Naive thymus-derived CD8-positive, alpha-beta T cell (primary cell): ENCODE measurements at regions not wholly inside any gene's neighbourhood (a gene's known extent, or its start where the extent isn't known, plus 50 kb on each side); places are given as distances from the start of the nearest gene placed in this dataset.

Source experiments
- ATAC-seq, 2 donors: fragments of 150-1000 bp; cut with Tn5 transposase in 1 of 2; sonication (Bioruptor Pico), chemical (Tn5 transposase) in 1 of 2; 1 replicate in 1 of 2; 2 replicates in 1 of 2; pipeline ENCODE4 v1.10.0; 2021; ENCODE audit warnings: mild to moderate bottlenecking in 2 of 2, moderate library complexity in 2 of 2
- POLR2A ChIA-PET: fragments of 350-600 bp; sonication (Branson Sonifier 250); formaldehyde crosslinking; loops from one replicate; lab custom pipeline; 2021; ENCODE audit warnings: antibody characterized with exemption; lab: Charles Lee
- DNase-seq, 10 donors: peaks; one replicate each; pipeline versions ENCODE4 v3.0.0 to v3.0.0-alpha.2; 2020 to 2022
- H3K27ac Mint-ChIP-seq, 10 donors: one replicate each; pipeline ENCODE4 v1.8.0; 2020 to 2022; ENCODE audit warnings: mild to moderate bottlenecking in 10 of 10, mixed read lengths in 10 of 10, moderate library complexity in 4 of 10, inconsistent platforms in 1 of 10
- H3K27me3 Mint-ChIP-seq, 5 donors: one replicate each; pipeline ENCODE4 v1.8.0; 2021 to 2022; ENCODE audit warnings: mixed read lengths in 5 of 5
- H3K36me3 Mint-ChIP-seq, 3 donors: one replicate each; pipeline ENCODE4 v1.8.0; 2020 to 2022; ENCODE audit warnings: mixed read lengths in 3 of 3, mild to moderate bottlenecking in 2 of 3, inconsistent platforms in 1 of 3
- H3K4me1 Mint-ChIP-seq, 4 donors: one replicate each; pipeline ENCODE4 v1.8.0; 2021 to 2022; ENCODE audit warnings: mixed read lengths in 4 of 4
- H3K4me3 Mint-ChIP-seq, 10 donors: one replicate each; pipeline ENCODE4 v1.8.0; 2020 to 2022; ENCODE audit warnings: mild to moderate bottlenecking in 10 of 10, mixed read lengths in 10 of 10, moderate library complexity in 6 of 10, inconsistent platforms in 1 of 10
- H3K9me3 Mint-ChIP-seq, 9 donors: one replicate each; pipeline ENCODE4 v1.8.0; 2020 to 2022; ENCODE audit warnings: mixed read lengths in 9 of 9, mild to moderate bottlenecking in 3 of 9, inconsistent platforms in 1 of 9, moderate library complexity in 1 of 9

DNA sequence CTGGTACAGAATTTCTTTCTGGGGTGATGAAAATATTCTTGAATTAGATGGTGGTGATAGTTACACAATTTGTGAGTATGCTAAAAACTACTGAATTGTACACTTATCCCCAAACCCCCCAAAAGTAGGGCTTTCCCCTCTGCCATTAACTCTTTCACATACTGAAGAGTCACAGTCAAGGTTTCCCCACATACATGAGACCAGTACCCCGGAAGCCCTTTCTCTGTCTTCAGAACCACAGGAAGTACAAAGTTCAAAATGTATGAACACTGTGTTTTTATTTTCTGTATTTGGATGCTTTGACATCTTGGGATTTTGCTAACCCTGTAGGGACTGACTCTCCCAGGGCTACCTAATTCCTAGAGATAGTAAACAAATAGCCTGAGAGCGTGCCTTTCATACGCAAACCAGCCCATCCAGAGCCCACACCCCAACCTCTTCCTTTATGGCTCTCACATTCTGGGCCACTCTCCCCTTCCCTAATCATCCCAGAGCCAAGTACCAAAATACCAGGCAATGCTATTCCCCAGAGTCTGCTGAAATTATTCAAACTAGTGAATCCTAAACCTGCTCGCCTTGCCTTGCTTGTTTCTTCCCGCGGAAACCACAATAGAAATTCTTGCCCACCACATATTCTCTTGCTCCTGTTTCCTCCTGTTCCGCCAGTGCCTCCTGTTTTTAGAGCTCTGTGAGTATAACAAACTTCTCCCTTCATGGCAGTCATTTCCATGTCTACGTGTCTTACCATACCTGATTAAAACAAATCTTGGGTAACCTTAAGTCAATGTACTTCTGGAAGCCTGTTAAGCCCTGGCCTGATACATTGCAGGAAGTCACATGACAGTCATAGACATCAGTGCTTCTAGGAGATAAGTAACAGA lies 524.8 kb downstream of the FUT8 start:
- ATAC-seq = peak; percentile 72 to 82
- POLR2A ChIA-PET = interaction anchor here (0.6 to 1.5 kb wide), 4 partner anchors 9 to 91 kb away, joined by 3 to 4 read pairs (median 3); no protein-coding TSS in a partner anchor
- no peaks in the 10 kb centered on the region for H3K27me3 Mint-ChIP-seq
- peak in 3 of 10 donors; percentile 3 to 25 (median 21) for DNase-seq
- H3K4me1 Mint-ChIP-seq = peaks cover 29 to 53% (median 50%) of the 10 kb centered on the region in 4 donors
- H3K4me3 Mint-ChIP-seq = peak overlapping the region; percentile 34 to 83 (median 76)
- H3K36me3 Mint-ChIP-seq = peaks cover 0 to 4% (median 0%) of the 10 kb centered on the region in 3 donors
- peak overlapping the region; percentile 57 to 97 (median 82) for H3K27ac Mint-ChIP-seq
- peaks cover 0 to 10% (median 0%) of the 10 kb centered on the region in 9 donors for H3K9me3 Mint-ChIP-seq

DNA sequence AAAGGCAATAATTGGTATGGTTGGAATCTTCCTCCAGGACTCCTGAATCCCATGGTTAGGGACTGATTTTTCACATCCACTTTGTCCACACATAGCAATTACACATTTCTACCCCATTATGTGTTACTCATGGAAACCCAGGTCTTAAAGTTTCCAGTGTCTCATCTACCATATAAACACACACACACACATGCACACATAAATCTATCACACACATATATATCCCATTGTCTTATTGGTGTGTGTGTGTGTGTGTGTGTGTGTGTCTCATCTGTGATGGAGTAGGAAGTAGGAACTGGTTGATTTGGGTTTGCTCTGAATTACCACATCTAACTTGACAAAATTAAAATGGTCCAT lies 525.4 kb downstream of the FUT8 start:
- Mint-ChIP-seq H3K36me3 (peaks cover 0 to 4% (median 0%) of the 10 kb centered on the region in 3 donors), H3K4me3 (peak overlapping the region in 7 of 10 donors; percentile 13 to 83 (median 77)), H3K27ac (peak overlapping the region in 8 of 10 donors; percentile 13 to 97 (median 91)), H3K27me3 (no peaks in the 10 kb centered on the region), H3K9me3 (peaks cover 0 to 10% (median 0%) of the 10 kb centered on the region in 9 donors), H3K4me1 (peaks cover 29 to 53% (median 49%) of the 10 kb centered on the region in 4 donors)
- ATAC-seq = no peak
- no peak for DNase-seq
- POLR2A ChIA-PET = interaction anchor here (0.6 to 1.5 kb wide), 3 partner anchors 22 to 91 kb away, joined by 3 to 4 read pairs (median 3); no protein-coding TSS in a partner anchor

DNA sequence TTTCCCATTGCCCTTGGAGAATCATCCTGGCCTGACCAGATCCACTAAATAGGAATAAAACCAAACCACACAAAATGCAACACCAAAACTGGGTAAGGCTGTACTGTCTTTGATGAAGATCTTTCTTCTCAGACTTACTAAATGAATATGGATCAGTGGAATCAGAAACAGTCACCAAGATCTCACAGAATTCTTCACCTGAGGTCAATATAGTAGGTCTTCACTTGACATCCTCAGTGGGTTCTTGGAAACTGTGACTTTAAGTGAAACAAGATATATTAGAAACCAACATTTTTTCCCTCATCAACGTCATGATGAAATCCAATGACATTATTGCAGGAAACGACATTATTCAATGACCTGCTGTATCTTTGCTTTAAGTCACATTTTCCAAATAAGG lies 526.2 kb downstream of the FUT8 start:
- POLR2A ChIA-PET = interaction anchor here (1.0 to 1.5 kb wide), 2 partner anchors 21 to 92 kb away, joined by 3 to 4 read pairs; no protein-coding TSS in a partner anchor

DNA sequence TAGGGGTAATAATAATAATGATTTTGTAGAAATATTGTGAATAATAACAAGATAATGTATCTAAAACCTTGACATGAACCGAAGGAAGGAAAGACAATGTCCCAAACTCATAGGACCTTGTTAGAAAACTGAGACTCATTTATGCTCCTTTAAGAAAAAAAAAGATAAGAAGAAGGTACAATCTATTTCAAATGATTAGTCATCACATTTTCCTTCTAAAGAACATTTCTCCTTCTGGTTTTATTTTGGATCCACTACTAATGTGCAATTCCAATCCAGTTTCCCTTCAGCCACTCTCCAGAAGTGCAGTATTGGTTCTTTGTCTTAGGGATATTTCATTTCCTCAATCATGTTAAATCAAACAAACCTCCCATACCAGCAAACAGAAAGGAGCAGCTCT lies 526.7 kb downstream of the FUT8 start:
- DNase-seq (no peak), ATAC-seq (no peak)
- H3K27ac Mint-ChIP-seq = peak overlapping the region in 2 of 10 donors; percentile 7 to 27
- no peaks in the 10 kb centered on the region for H3K27me3 Mint-ChIP-seq
- H3K36me3 Mint-ChIP-seq = no peaks in the 10 kb centered on the region
- H3K4me1 Mint-ChIP-seq = peaks cover 32 to 66% (median 60%) of the 10 kb centered on the region in 4 donors
- POLR2A ChIA-PET = interaction anchor here (0.8 kb wide), 1 partner anchor 92 kb away, joined by 3 read pairs; no protein-coding TSS in a partner anchor
- H3K9me3 Mint-ChIP-seq = peaks cover 0 to 10% (median 0%) of the 10 kb centered on the region in 9 donors
- H3K4me3 Mint-ChIP-seq = no peak overlapping the region

More for the DNA sequence above, 526.2 kb downstream of the FUT8 start:
- Mint-ChIP-seq H3K27ac (peak overlapping the region in 4 of 10 donors; percentile 20 to 97 (median 92)), H3K4me3 (peak overlapping the region in 5 of 10 donors; percentile 12 to 83 (median 39)), H3K36me3 (peaks cover 0 to 1% (median 0%) of the 10 kb centered on the region in 3 donors), H3K27me3 (no peaks in the 10 kb centered on the region), H3K9me3 (peaks cover 0 to 10% (median 0%) of the 10 kb centered on the region in 9 donors), H3K4me1 (peaks cover 29 to 61% (median 57%) of the 10 kb centered on the region in 4 donors)
- ATAC-seq = no peak
- DNase-seq = no peak

DNA sequence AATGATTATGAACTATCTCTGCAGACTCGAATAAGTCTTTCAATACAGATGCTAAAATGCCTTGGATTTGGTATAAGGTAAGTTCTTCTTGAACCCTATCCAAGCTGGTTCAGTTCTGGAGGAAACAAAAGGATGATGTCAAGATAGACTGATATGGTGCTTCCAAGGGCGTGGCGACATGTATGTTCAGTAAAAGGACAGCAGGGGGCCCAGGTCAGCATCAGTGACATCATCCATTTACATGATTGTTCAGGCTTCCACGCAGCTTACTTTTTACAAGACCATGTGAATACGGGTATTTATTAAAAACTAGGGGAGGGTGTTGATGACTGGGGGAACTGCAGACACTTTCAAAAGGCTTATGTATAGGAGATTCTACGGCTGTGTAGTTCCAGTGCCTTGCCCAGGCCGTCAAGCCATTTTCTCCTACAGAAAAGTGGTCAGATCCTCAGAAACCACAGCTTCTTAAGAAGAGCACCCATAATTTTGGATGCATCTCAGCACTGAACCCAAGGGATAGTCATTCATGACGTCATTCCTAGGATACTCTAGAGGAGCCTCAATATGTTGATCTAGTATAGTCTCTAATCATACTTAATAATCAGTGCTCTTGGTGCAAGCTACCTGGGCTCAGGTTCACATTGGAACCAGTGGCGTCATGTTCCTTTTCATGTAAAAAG lies 527.7 kb downstream of the FUT8 start:
- DNase-seq (no peak), ATAC-seq (no peak)
- Mint-ChIP-seq H3K27me3 (no peaks in the 10 kb centered on the region), H3K9me3 (peaks cover 0 to 10% (median 0%) of the 10 kb centered on the region in 9 donors), H3K27ac (peak overlapping the region in 1 of 10 donors; percentile 56), H3K4me3 (no peak overlapping the region), H3K4me1 (peaks cover 31 to 70% (median 60%) of the 10 kb centered on the region in 4 donors), H3K36me3 (no peaks in the 10 kb centered on the region)
- POLR2A ChIA-PET = interaction anchor here (0.8 to 1.0 kb wide), 4 partner anchors 9 to 528 kb away, joined by 3 to 7 read pairs (median 3); no protein-coding TSS in a partner anchor

DNA sequence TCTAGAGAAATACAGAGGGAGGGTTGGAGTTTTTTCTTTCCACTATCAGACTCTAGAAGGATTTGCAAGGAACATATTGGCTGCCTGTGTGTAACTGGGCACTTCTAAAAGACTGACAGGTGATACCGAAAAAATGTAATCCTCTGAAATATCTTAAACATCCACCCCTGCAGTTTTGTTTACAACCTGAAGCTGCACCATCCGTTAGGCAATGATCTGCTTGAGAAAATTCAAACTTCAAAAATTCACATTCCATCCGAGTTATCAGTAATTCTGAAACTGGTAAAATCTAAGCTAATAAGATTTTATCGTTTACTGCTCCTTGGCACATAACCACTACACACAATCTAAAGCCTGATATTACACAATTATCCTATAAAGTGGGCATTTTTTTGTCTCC lies 528.6 kb downstream of the FUT8 start:
- no peak for ATAC-seq
- POLR2A ChIA-PET = interaction anchor here (0.9 to 1.7 kb wide), 6 partner anchors 9 to 94 kb away, joined by 3 to 6 read pairs (median 3); no protein-coding TSS in a partner anchor
- Mint-ChIP-seq H3K27me3 (no peaks in the 10 kb centered on the region), H3K4me1 (peaks cover 36 to 76% (median 61%) of the 10 kb centered on the region in 4 donors), H3K9me3 (peaks cover 0 to 10% (median 0%) of the 10 kb centered on the region in 9 donors), H3K36me3 (no peaks in the 10 kb centered on the region), H3K4me3 (no peak overlapping the region), H3K27ac (peak overlapping the region in 1 of 10 donors; percentile 27)
- DNase-seq = no peak

DNA sequence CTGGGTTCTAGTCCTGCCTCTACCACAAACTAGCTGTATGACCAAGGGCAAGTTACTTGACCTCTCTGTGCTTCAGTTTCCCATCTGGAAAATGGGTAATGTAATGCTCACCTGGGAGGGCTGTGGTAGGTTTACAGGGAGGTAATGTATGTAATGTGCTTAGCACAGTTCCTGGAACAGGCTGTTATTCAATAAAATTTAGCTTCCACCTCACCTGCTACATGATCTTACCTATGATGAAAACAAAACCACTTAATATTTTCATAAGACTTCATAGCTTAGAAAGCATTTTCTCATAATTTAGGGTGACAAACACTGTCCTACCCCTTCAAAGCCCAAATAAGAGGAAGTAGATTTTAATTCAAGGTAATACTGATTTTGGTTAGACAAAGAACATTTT lies 530.6 kb downstream of the FUT8 start:
- Mint-ChIP-seq H3K4me3 (peak overlapping the region in 1 of 10 donors; percentile 16), H3K4me1 (peaks cover 30 to 73% (median 49%) of the 10 kb centered on the region in 4 donors), H3K27me3 (peaks cover 0 to under 1% (median 0%) of the 10 kb centered on the region in 5 donors), H3K36me3 (no peaks in the 10 kb centered on the region), H3K9me3 (no peaks in the 10 kb centered on the region), H3K27ac (peak overlapping the region in 4 of 10 donors; percentile 3 to 39 (median 32))
- POLR2A ChIA-PET = interaction anchor here (1.0 to 1.1 kb wide), 2 partner anchors 15 to 97 kb away, joined by 3 to 5 read pairs; no protein-coding TSS in a partner anchor
- DNase-seq (no peak), ATAC-seq (no peak)

DNA sequence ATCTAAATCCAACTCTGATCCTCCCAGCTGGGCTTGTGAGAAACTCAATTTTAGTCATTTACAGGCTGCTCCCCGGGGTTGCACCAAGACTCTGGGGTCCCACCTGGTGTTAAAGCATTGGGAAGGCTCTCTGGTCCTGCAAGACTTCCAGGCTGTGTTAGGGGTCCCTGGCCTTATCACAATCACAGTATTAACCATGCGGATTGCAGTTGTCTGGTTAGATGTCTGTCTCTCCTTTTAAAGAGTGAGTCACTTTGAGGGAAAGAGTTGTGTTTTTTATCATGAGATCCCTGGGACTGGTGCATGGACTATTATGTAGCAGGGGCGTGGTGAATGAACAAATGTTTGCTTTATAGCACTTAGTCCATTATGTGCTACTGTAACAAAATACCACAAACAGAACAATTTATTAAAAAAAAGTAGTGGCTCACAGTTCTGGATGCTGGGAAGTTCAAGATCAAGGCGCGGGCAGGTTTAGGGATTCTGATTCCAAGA lies 531.4 kb downstream of the FUT8 start:
- H3K4me1 Mint-ChIP-seq = peaks cover 30 to 73% (median 47%) of the 10 kb centered on the region in 4 donors
- POLR2A ChIA-PET = interaction anchor here (1.1 kb wide), 1 partner anchor 97 kb away, joined by 3 read pairs; no protein-coding TSS in a partner anchor
- peak overlapping the region in 3 of 10 donors; percentile 28 to 69 (median 65) for H3K27ac Mint-ChIP-seq
- no peak overlapping the region for H3K4me3 Mint-ChIP-seq
- DNase-seq = no peak
- no peaks in the 10 kb centered on the region for H3K9me3 Mint-ChIP-seq
- ATAC-seq = no peak
- no peaks in the 10 kb centered on the region for H3K36me3 Mint-ChIP-seq
- peaks cover 0 to 1% (median 0%) of the 10 kb centered on the region in 5 donors for H3K27me3 Mint-ChIP-seq

DNA sequence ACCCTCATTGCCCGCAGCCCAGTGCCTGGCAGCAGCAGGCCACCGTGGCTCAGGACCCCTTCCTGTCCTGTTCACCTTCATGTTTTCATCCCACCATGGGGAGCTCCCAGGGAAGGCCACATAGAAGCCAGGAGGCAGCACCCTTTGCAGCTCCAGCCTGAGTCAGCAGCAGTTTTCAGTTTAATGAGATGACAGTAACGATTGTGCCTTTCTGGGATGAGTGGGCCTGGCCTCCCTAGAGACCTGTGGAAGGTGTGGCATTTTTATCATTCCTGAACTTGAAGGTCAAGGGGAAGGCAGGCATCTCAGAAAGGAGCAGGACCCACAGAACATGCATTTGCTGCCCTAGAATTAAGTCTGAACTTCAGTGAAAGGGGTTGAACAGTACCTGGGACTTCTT lies 532.8 kb downstream of the FUT8 start:
- DNase-seq (no peak), ATAC-seq (no peak)
- H3K36me3 Mint-ChIP-seq = no peaks in the 10 kb centered on the region
- peaks cover 38 to 74% (median 53%) of the 10 kb centered on the region in 4 donors for H3K4me1 Mint-ChIP-seq
- no peaks in the 10 kb centered on the region for H3K9me3 Mint-ChIP-seq
- POLR2A ChIA-PET = interaction anchor here (1.4 kb wide), 1 partner anchor 10 kb away, joined by 5 read pairs; no protein-coding TSS in a partner anchor
- H3K4me3 Mint-ChIP-seq = peak overlapping the region in 1 of 10 donors; percentile 29
- peaks cover 0 to 1% (median 0%) of the 10 kb centered on the region in 5 donors for H3K27me3 Mint-ChIP-seq
- peak overlapping the region in 1 of 10 donors; percentile 9 for H3K27ac Mint-ChIP-seq

DNA sequence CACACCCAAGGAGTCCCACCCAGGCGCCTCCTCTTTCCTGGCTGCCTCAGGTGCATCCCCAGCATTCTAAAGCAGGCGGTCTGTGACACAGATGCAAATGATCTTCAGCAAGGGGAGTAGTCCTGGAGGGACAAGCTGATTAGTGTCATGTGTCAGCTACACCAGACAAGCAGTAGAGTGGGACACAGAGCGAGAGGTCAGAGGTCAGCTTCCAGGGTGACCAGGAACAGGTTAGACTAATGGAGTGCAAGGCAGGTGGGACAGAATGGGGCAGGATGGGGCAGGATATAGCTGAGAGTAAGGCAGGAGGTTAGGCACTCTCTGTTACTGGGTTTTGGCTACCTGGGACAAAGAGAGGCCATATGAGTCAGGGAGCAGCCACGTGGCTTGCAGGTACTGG lies 534.0 kb downstream of the FUT8 start:
- no peak for DNase-seq
- peak overlapping the region in 2 of 10 donors; percentile 28 to 49 for H3K27ac Mint-ChIP-seq
- H3K9me3 Mint-ChIP-seq = no peaks in the 10 kb centered on the region
- peaks cover 0 to 1% (median 0%) of the 10 kb centered on the region in 5 donors for H3K27me3 Mint-ChIP-seq
- no peak overlapping the region for H3K4me3 Mint-ChIP-seq
- no peaks in the 10 kb centered on the region for H3K36me3 Mint-ChIP-seq
- peaks cover 40 to 73% (median 55%) of the 10 kb centered on the region in 4 donors for H3K4me1 Mint-ChIP-seq
- POLR2A ChIA-PET = interaction anchor here (0.6 to 1.4 kb wide), 3 partner anchors 9 to 19 kb away, joined by 3 to 5 read pairs (median 4); no protein-coding TSS in a partner anchor
- no peak for ATAC-seq

DNA sequence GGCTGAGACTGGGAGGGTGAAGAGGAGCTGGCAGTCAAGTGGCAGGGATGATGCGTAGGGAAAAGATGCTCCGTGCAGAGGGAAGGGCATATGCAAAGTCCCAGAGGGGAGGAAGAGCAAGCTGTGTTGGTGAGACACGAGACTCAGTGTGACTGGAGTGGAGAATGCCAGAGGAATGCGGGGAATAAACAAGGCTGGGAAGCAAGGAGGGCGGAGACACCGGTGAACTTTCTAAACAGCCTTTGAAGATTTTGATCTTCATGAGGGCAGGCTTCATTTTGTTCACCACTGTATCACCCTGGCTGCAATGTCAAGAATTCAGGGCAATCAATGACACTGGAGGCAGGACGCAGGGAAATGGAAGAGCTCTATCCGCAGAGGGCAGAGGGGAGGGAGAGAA lies 535.8 kb downstream of the FUT8 start:
- H3K27ac Mint-ChIP-seq = peak overlapping the region in 4 of 10 donors; percentile 33 to 80 (median 55)
- POLR2A ChIA-PET = interaction anchor here (0.5 to 1.8 kb wide), 6 partner anchors 21 to 101 kb away, joined by 3 to 7 read pairs (median 3); no protein-coding TSS in a partner anchor
- no peaks in the 10 kb centered on the region for H3K9me3 Mint-ChIP-seq
- no peaks in the 10 kb centered on the region for H3K36me3 Mint-ChIP-seq
- peaks cover 0 to 1% (median 0%) of the 10 kb centered on the region in 5 donors for H3K27me3 Mint-ChIP-seq
- ATAC-seq = no peak
- DNase-seq = no peak
- H3K4me3 Mint-ChIP-seq = no peak overlapping the region
- H3K4me1 Mint-ChIP-seq = peaks cover 38 to 66% (median 48%) of the 10 kb centered on the region in 4 donors
